ENCODE measurements at regions not wholly inside any gene's neighbourhood (a gene's known extent, or its start where the extent isn't known, plus 50 kb on each side); places are given as distances from the start of the nearest gene placed in this dataset.
A peak's percentile ranks its signal among the peaks of the same experiment; 100 is the strongest.

DNA sequence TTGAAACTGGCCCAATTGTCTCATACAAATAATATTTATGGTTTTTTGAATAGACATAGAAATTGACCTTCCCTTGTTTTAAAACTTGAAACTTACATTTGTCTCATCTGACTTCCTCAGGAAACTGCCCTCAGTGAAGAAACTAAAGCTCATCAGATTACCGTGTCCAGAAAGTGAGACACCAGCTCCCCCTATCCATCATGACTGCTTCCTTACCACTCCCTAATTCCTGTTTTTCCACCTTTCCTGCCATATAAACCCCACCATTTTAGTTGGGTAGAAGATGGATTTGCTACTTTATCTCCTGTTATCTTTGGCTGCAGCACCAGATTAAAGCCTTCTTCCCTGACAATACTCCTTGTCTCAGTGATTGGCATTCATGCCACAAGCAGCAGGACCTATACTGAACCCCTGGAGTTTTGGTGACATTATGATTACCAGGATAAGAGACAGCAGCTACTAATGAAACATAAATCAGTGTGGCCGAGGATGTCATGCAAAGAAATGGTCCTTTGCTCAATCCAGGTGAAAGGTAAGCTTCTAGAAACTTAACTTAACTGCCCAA, 1627.6 kb upstream of the ZEB2 start:
- DNase-seq (ENCODE audit: low spot score) = no peak

DNA sequence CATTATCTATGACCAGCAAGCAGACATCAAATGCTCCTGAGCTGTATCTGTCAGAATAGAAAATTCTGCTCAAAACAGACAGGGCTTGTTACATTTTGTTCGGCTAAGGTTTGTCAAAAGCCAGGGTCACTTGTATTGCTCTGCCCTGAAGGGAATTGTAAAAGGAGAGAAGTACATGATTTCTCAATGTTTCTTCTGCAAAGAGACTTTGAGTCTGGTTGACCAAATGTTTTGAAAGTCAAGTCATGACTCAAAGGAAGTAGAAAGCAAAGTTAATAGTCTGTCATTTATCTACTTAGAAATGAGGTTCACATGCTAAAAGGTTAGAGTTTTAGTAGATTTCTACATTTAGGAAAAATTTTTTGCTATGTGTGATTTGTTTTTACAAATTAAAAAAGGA, 1624.1 kb upstream of the ZEB2 start:
- no peak for DNase-seq (ENCODE audit: low spot score)

DNA sequence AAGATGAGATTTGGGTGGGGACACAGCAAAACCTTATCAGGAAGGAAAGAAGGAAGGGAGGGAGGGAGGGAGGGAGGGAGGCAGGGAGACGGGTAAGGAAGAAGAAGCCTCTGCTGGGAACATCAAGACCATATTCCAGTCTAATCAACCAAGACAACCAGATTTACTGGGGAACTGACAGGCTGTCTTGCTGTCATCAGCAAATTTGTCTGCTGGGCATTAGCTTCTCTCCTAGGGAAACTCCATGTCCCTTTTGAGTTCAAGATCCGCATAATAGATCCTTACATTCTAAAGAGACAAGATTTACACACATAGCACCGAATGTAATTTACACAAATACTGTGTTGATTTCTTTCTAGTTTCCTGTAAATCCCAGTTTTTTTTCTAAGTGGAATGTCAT, 1618.9 kb upstream of the ZEB2 start:
- no peak for DNase-seq (ENCODE audit: low spot score)

DNA sequence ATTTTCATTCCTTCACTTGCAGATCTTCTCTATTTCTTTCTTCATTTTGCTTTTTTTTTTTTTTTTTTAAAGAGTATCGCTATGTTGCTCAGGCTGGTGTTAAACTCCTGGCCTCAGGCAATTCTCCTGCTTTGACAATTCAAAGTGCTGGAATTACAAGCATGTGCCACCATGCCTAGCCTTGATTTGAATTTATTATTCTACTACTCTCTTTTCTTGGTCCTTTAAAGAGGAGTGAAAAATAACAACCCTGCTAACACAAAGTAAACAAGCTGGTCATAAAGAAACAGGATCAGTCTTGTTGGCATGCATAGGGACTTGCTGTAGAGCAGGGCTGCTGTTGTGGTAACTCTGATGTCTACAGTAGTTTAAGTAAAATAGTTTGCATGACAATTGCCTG, 1615.3 kb upstream of the ZEB2 start:
- DNase-seq (ENCODE audit: low spot score) = peak; percentile 8

DNA sequence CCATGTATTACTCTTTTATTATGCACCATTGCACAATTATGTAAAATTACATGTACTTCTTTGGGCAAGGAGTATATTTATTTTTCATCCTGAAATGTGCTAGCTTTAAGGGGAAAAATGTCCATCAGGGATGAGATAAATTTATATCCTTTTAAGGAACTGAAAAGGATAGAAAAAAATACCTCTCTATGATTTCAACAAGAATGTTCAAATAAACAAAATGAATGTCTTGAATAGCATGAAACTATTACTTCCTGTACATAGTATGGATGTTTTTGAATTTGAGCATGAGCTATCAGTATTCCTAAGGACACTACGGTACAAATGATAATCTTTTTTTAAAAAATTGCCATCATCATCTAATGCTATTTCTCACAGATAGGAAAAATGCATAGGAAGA, 1611.9 kb upstream of the ZEB2 start:
- DNase-seq (ENCODE audit: low spot score) = no peak

DNA sequence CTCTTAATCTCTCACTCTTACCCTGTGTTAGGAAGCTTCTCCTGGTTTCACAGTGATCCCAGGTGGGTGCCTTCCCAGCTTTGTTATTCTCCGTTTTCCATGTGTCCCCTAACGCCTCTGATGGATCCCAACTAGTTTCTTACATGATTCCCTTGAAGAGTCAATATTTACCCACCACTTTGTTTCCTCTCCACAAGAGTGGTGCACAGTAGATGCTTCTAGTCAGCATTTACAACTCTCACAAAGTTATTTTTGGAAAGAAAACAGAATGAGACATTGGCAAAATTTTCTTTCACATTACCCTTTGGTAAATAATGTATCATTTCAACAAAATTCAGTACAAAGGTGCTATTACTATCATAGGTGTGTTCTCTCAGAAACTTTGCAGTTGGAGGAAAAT, 1611.1 kb upstream of the ZEB2 start:
- no peak for DNase-seq (ENCODE audit: low spot score)

DNA sequence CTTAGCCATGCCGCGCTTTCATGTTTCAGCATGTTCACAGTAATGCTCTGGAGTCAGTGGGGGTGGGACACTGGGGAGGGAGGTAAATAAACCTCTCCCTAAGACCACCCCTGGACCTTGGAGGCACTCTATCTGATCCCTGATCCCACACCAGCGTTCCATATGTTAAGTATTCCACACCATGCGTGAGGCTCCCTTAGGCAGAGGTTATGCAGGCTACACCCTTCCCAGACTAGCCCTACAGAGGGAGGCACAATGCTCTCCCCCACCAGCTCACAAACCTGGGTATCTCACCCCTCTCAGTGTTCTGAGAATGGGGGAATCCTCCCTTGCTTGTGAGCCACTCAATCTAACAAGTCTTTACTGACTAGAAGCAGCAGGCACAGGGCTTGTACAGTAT, 1610.4 kb upstream of the ZEB2 start:
- no peak for DNase-seq (ENCODE audit: low spot score)

DNA sequence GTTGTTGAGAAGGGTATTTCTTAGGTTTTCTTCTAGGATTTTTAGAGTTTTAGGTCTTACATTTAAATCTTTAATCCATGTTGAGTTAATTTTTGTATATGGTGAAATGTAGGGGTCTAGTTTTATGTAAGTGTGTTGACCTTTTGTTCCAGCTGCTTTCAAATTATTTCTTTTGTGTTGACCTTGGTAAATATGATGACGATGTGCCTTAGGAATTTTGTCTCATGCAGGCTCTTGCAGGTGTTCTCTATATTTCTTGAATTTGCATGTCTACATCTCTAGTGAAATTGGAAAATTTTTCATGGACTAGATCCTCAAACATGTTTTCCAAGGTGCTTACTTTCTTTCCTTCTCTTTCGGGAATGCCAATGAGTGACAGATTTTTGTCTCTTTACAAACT, 1609.3 kb upstream of the ZEB2 start:
- no peak for DNase-seq (ENCODE audit: low spot score)

DNA sequence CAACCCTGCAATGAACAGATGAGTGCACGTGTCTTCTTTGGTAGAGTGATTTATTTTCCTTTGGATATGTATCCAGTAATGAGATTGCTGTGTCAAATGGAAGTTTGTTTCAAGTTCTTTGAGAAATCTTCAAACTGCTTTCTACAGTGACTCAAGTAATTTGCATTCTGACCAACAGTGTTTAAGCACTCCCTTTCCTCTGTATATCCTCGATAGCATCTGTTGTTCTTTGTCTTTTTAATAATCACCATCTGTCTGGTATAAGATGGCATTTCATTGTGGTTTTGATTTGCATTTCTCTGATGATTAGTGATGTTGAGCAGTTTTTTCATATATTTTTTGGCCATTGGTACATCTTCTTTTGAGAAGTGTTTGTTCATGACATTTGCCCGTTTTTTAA, 1608.3 kb upstream of the ZEB2 start:
- no peak for DNase-seq (ENCODE audit: low spot score)

DNA sequence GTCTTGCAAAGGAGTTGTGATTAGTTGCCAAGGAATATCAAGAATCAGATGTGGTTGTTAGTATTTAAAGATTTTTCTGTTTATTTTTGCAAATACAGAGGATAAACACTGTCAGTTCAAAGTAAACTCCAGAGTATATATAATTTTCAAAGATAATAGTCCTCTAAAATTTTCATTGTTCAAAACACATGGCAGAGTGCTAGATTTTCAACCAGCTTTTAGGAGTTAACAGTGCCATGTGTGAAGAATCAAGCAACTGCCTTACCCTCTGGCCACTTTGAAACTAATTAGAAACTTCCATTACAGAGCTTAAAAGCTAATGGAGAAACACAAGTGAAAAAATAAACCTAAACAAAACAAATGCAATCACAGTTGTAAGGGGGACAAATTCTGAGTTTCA, 1605.6 kb upstream of the ZEB2 start:
- DNase-seq (ENCODE audit: low spot score) = no peak

DNA sequence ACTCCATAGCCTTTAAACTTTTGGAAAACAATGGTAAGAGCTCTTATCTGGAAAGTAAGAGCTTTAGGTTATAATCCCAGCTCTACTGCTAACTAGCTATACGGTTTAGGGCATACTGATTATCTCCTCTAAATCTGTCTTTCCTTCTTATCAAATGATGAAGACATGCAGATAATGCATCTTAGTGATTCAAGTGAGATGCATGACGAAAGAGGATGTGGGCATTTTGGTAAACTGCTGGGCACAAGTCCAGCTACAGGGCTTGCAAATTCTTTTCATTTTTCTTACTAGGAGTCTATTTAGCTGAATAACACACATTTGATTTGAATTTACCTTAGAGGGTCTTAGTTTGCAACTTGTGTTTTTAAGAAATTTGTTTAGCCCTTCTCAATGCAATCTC, 1604.8 kb upstream of the ZEB2 start:
- DNase-seq (ENCODE audit: low spot score) = no peak

DNA sequence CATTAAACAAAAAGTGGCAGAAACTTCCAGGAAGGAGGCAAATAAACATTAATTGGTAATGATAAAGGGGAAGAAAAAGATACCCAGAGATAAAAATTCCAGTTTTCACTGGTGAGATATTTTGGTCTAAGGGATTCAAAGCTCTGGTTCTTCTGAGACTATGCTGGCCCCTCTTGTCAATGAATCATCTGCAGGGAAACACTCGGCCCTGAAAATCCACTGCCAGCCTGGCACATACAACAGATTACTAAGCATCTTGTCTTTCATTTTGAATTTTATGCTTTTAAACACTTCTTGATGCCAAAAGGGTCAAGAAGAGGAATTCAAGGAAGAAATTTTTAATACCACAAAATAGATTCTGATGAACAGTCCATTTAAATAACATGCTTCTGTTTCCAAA, 1603.8 kb upstream of the ZEB2 start:
- DNase-seq (ENCODE audit: low spot score) = no peak

DNA sequence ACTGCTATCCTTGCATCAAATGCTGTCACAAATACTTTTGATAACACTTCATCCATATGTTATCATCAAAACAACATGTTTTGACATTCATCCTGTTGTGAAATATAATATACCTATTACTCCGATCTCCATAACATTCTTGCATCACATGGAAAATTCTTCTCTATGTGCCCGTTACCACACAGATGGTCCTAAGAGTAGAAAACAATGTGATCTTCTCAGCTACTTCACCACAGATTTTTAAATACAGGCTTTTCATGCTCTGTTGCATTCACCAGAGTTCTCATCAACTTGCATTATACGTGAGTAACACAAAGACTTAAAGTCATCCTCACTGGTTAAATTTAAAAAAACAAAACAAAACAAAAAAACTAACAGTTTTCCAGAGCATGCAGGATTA, 1603.3 kb upstream of the ZEB2 start:
- no peak for DNase-seq (ENCODE audit: low spot score)

DNA sequence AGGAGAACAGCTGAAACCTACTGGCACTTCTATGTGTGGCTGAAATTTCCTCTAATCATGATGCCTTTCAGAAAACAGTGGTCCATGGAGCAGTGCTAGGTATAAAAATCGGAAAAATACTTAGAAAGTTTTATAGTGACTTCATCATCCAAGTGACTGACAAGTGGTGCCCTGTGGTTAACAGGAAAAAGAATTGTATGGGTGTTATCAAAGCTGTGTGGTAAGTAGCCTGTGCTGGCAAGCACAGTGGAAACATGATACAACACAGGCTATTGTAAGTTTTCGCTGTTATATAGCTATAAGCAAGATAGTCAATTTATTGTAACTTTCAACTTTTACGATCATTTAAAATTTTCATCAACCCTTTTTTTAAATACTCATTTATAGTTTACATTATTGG, 1599.7 kb upstream of the ZEB2 start:
- no peak for DNase-seq (ENCODE audit: low spot score)

DNA sequence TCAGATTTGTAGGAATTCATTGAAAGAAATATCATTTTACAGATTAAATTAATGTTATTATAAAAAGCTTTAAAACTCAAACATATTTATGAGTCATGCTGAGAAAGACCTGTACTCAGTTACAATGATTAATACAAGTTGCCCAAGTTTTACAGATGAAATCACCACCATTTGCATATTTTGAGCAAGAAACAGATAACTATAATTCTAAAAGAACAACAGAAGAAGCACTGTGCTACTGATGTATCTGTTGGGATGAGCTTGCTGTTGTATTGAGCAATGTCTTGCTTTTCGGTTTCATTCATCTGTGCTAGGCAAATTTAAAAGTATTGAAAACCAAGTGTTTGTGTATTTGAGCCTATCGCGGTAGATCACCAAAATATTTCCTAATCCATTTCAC, 1589.1 kb upstream of the ZEB2 start:
- DNase-seq (ENCODE audit: low spot score) = no peak

DNA sequence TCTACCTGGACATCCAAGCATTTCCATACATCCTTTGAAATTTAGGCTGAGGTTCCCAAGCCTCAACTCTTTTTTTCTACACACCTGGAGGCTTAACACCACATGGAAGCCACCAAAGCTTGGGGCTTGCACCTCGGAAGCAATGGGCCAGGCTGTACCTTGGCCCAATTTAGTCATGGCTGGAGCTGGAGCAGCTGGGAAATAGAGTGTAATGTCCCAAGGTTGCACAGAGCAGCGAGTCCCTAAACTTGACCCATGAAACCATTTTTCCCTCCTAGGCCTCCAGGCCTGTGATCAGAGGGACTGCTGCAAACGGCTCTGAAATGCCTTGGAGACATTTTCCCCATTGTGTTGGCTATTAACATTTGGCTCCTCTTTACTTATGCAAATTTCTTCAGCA, 1574.3 kb upstream of the ZEB2 start:
- no peak for DNase-seq (ENCODE audit: low spot score)

DNA sequence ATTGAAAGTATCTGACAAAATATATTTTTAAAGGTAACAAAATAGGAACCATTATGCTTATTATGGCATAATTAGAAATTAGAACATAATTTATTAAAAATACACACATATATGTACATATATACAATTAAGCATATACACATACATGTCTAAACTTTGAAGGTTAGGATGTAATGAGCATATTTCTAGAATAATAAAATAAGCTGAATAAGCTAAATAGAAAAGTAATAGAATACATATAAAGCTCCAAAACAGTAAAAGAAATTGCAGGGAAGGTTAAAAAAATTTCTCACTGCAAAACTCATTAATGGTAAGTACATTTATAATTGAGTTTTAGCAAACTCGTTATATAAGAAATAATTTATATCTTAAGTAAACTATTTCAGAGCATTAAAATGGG, 1561.5 kb upstream of the ZEB2 start:
- no peak for DNase-seq (ENCODE audit: low spot score)

DNA sequence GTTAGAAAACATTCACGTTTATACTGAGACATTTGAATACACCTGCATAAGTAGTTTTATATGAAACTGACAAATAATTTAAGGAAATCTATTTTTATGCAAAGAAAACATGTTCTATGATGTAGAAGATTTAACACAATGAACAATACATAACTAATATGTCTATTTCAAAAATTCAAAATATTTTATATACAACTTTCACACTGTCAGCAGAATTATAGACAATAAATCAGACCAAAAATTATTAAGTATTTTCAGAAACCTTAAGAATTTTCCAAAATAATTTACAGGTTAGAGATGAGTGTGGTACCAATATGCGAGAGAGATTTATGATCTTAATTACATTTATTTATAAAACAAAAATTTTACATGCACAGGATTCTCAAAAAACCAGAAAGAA, 1561.0 kb upstream of the ZEB2 start:
- DNase-seq (ENCODE audit: low spot score) = no peak

DNA sequence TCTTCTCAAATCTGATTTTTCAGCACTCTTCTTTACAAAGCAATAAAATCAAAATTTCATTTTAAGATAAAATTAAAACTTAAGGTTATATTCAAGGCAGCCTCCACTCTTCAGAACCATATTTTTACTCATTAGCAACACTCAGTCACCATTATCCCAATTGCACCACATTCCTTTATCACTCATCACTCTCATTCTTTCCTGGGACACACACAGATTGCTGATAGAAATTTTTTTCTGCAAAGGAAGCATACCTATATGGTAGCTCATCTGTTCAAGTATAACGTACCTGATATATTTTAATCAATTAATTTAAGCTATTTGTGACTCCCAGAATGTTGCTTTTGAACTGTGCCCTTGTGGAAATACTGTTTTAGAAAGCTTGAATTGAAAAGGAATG, 1559.3 kb upstream of the ZEB2 start:
- DNase-seq (ENCODE audit: low spot score) = no peak

DNA sequence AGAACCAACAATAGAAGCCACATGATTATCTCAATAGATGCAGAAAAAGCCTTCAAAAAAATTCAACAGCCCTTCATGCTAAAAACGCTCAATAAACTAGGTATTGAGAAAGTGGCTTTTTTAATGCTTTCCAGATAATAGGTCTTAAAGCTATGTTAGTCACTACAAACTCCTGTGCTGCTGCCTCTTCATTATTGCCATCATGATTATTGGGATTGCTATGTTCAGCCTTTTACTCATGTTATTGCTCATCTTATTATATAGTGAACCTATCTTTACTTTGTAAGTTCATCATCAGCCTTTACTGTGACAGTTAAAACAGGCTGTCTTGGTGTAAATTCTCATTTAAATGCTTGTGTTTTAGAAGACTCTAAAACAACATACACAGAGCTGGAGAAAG, 1557.2 kb upstream of the ZEB2 start:
- DNase-seq (ENCODE audit: low spot score) = no peak

DNA sequence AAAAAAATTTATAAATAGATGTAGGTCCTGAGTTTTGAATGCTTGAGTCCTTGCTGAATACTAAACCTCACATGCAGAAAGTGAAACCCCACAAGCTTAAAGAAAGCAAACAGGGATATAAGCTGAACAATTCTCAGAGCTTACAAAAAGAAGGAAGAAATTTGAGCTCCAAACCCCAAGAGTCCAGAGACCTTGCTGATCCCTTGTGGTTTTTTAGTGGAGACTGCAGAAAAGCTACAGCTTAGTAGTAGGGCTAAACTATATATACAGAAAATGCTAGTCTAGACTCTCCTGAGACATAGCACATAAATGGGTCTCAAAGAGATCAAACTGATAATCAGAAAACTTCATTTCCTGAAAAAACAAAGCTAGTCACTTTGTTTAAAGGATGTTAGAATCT, 1548.1 kb upstream of the ZEB2 start:
- DNase-seq (ENCODE audit: low spot score) = no peak

DNA sequence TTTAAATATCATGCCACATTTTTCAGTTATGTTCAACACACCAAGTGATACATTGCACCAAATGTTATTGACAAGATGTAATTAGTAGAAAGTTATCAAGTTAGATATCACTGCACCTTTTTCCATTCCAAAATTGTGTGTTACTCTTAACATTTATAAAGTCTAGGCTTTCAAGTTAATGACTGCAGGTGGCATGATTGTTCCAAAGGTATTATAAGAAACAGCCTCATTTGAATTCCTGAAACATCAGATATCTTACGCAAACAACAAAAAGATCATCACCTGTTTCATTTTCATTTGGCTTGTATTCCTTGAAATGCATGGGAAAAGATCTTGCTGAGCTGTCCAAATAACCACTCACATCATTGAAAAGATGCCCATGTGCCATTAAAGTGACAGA, 1528.2 kb upstream of the ZEB2 start:
- no peak for DNase-seq (ENCODE audit: low spot score)

DNA sequence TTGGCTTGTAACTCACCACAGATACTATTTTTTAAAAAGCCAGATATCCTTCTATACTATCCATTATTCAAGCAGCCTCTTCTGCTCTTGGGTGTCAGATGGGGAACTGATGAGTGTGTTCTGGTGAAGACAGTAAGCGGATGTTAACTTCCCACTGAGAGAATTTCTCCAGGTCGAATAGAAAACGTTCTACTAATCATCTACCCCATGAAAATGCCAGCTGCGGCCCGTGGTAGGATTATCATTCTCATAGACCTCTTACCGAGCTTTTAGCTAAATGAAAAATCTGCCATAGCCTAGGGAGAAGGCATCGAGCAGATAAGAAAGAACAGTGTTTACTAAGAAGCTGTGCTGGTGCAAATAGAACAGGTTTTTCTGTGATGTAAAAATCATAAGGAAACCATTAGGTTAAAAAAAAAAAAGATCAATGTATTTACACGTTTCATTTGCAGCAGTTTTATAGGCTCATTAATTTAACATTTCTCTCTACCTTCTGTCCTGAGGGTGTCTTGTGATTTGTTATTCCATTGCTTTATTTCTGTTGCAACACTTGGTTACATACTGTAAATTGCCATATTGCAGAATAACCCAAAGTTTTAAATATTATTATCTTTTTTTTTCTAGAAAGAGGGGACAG, 1521.5 kb upstream of the ZEB2 start:
- no peak for DNase-seq (ENCODE audit: low spot score)

DNA sequence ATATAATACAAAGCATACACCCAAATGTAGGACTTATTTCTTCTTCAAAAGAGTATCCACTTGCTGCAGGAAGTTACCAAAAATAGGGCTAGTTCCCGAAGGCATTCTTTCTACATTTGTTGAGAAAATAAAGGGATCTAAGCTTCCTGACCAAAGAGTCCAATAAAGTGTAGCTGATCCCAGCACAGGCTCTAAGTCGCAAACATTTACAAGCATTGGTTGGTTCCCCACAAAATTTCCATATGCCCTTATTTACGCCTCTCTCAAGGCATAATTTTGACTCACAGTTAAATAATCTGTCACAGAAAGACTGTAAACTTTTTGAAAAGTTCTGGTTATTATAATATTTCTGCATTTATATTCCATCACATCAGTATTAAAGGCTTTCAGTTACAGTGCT, 1520.1 kb upstream of the ZEB2 start:
- DNase-seq (ENCODE audit: low spot score) = no peak

DNA sequence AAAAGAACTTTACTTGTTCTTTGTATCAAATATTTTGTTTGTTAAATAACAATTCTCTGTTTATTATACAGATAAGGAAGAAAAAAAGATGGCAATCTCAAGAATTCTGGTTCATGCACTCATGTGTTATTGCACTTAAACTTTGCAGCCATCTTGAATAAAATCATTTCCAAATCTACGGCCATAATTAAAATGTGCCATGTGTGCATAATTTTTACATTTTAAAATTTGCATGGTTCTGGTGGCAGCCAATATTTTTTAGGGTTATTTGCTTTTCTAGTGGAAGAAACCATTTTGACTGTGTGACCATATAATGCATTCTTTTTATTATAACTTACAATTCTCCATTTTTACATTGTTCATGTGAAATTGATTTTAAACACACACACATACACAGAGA, 1518.1 kb upstream of the ZEB2 start:
- no peak for DNase-seq (ENCODE audit: low spot score)

Measured in iPS-NIHi11 (cell line).